ENCODE measurements at regions not wholly inside any gene's neighbourhood (a gene's known extent, or its start where the extent isn't known, plus 50 kb on each side); places are given as distances from the start of the nearest gene placed in this dataset.

DNA sequence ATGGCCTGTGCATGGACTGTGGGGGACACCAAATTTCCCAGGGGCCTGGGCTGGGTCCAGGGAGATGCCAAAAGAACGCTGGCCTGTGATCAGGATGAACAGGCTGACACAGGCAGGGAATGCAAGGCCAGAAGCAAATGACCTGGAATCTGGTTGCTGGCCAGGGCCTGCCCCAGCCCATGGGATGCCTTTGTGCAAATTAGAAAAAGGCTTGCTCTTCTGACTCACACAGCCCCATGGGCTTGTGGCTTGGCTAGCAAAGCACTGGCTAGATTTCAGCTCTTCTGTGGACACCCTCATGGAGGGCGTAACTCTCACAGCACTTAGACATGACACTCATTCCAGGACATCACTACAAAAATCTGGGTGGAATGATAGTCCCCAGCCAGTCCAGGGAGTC is 356.0 kb downstream of the SHQ1 start (continued):
- TF ChIP-seq REST (IDR thresholded peaks at IDR 0.05; ENCODE audit: low read depth, low read length) (peak; percentile 44; the same call in 1 of the 2 replicates), TCF12 (IDR thresholded peaks at IDR 0.05) (peak; percentile 91), FOSL2 (IDR thresholded peaks at IDR 0.05; ENCODE audit: borderline replicate concordance, low read depth) (peak; percentile 76; the same call in 1 of the 2 replicates), RAD21 (IDR thresholded peaks at IDR 0.05; ENCODE audit: low read length) (no peak), EZH2phosphoT487 (IDR thresholded peaks at IDR 0.05; ENCODE audit: borderline replicate concordance, low read depth) (no peak), MAX (IDR thresholded peaks at IDR 0.05; ENCODE audit: low read depth) (no peak; the same call in 1 of the 2 replicates), POLR2AphosphoS5 (IDR thresholded peaks at IDR 0.05; ENCODE audit: low read depth, low read length) (no peak)

DNA sequence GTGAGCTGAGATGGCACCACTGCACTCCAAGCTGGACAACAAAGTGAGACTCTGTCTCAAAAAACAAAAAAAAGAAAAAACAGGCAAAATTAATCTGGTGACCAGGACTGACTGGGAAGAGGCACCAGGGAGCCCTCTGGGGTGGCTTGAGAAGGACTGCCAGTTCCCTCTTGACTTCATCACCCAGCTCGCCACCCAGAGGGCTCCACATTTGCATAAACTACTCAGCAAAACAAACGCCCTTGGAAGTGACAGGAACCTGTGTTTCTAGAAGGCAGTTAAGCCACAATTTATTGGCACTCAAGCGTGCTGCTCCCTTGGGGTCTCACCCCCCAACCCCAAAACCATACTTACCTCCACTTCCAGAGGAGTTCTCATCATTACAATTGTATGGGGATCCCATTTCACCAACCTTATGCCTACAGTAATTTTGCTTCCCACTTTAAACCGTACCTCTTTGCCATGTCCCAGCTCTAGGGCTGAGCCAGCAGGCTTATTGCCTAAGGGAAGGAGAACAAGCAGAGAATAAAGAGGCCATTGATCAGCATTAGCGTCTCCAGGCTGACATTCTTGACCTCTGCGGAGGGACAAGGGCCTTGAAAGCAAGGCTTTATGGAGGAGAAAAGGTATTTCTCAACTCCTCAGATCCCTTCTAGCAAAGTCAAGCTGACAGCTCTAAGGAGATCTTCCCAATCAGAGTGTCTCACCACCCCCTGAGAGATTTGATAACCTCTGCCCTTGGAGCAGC is 357.4 kb downstream of the SHQ1 start:
- no peak for DNase-seq
- TF ChIP-seq TCF12 (IDR thresholded peaks at IDR 0.05) (no peak), FOSL2 (IDR thresholded peaks at IDR 0.05; ENCODE audit: borderline replicate concordance, low read depth) (no peak), MEF2A (IDR thresholded peaks at IDR 0.05; ENCODE audit: borderline replicate concordance, low read depth) (no peak), CHD2 (IDR thresholded peaks at IDR 0.05; ENCODE audit: low read length, partially characterized antibody) (no peak), MAX (IDR thresholded peaks at IDR 0.05; ENCODE audit: low read depth) (no peak), TEAD4 (IDR thresholded peaks at IDR 0.05; ENCODE audit: borderline replicate concordance, insufficient read depth) (no peak), NRF1 (IDR thresholded peaks at IDR 0.05; ENCODE audit: low read depth, low read length) (no peak), JUND (IDR thresholded peaks at IDR 0.05) (no peak), RCOR1 (IDR thresholded peaks at IDR 0.05; ENCODE audit: low read length) (no peak), EP300 (IDR thresholded peaks at IDR 0.05; ENCODE audit: borderline replicate concordance in 1 of 2, low read depth in 1 of 2, low read length in 1 of 2) (no peak), REST (IDR thresholded peaks at IDR 0.05; ENCODE audit: low read depth, low read length) (no peak), EZH2phosphoT487 (IDR thresholded peaks at IDR 0.05; ENCODE audit: borderline replicate concordance, low read depth) (no peak)
- TF ChIP-seq, protein P1, sequence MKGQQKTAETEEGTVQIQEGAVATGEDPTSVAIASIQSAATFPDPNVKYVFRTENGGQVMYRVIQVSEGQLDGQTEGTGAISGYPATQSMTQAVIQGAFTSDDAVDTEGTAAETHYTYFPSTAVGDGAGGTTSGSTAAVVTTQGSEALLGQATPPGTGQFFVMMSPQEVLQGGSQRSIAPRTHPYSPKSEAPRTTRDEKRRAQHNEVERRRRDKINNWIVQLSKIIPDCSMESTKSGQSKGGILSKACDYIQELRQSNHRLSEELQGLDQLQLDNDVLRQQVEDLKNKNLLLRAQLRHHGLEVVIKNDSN (IDR thresholded peaks at IDR 0.05; ENCODE audit: borderline replicate concordance, low read depth), result no peak
- TF ChIP-seq, protein P2, sequence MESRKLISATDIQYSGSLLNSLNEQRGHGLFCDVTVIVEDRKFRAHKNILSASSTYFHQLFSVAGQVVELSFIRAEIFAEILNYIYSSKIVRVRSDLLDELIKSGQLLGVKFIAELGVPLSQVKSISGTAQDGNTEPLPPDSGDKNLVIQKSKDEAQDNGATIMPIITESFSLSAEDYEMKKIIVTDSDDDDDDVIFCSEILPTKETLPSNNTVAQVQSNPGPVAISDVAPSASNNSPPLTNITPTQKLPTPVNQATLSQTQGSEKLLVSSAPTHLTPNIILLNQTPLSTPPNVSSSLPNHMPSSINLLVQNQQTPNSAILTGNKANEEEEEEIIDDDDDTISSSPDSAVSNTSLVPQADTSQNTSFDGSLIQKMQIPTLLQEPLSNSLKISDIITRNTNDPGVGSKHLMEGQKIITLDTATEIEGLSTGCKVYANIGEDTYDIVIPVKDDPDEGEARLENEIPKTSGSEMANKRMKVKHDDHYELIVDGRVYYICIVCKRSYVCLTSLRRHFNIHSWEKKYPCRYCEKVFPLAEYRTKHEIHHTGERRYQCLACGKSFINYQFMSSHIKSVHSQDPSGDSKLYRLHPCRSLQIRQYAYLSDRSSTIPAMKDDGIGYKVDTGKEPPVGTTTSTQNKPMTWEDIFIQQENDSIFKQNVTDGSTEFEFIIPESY (IDR thresholded peaks at IDR 0.05; ENCODE audit: borderline replicate concordance, low read depth), result no peak

More for the DNA sequence above, 357.4 kb downstream of the SHQ1 start:
- no peaks in the 10 kb centered on the region for H3K36me3 ChIP-seq (replicated peaks in 1 of 2; ENCODE audit: control insufficient read depth in 1 of 2, insufficient read depth in 2 of 2, low read length in 1 of 2)
- H3K4me3 ChIP-seq (ENCODE audit: low read depth in 2 of 2, low read length in 1 of 2), result no peak overlapping the region
- no peak overlapping the region for H3K27ac ChIP-seq (ENCODE audit: low read depth in 2 of 2, low read length in 1 of 2)
- H3K9me2 ChIP-seq, result no peaks in the 10 kb centered on the region
- H3K9me3 ChIP-seq, result no peaks in the 10 kb centered on the region
- peaks cover 0 to 6% of the 10 kb centered on the region in 2 experiments; a peak in 1 of 4 replicates for H3K4me1 ChIP-seq (ENCODE audit: control insufficient read depth in 1 of 2, insufficient read depth in 2 of 2, low read depth in 1 of 2, low read length in 1 of 2)
- H2AFZ ChIP-seq (ENCODE audit: low read depth), result no peak overlapping the region
- H3K79me2 ChIP-seq (ENCODE audit: insufficient read depth), result no peaks in the 10 kb centered on the region
- H3K27me3 ChIP-seq (ENCODE audit: insufficient read depth), result no peaks in the 10 kb centered on the region
- 81% methylated on average over 6 of the region's 6 CpGs for WGBS (ENCODE audit: low lambda C conversion rate)
- H4K20me1 ChIP-seq (ENCODE audit: insufficient read depth), result no peaks in the 10 kb centered on the region
- H3K4me2 ChIP-seq, result no peak overlapping the region
- CTCF ChIA-PET, result interaction anchor here (1.2 kb wide), 1 partner anchor 21 kb away, joined by 3 read pairs; no protein-coding TSS in a partner anchor
- H3K9ac ChIP-seq, result no peak overlapping the region
- H3F3A ChIP-seq (replicated peaks; ENCODE audit: insufficient read depth), result no peaks in the 10 kb centered on the region
- POLR2A ChIA-PET, result no interaction called here
